ENCODE measurements at regions not wholly inside any gene's neighbourhood (a gene's known extent, or its start where the extent isn't known, plus 50 kb on each side); places are given as distances from the start of the nearest gene placed in this dataset.
A peak's percentile ranks its signal among the peaks of the same experiment; 100 is the strongest.
"Not testable (repeated sequence)": the region's sequence is repeated elsewhere in the genome, so short reads cannot be mapped to it uniquely, and the experiment has no call there.

- no peak for DNase-seq (ENCODE audit: low read depth)
- TF ChIP-seq CTCF (IDR thresholded peaks at IDR 0.05; ENCODE audit: insufficient read depth, low read depth, low read length, missing control alignments), result no peak
- no peak overlapping the region for H3K4me3 ChIP-seq (ENCODE audit: low read length)
These were observed 248.5 kb upstream of the PLPP4 start for GRCh38 chr10:120208488-120208887.

GRCh38 chr10:120209124-120209762, 247.8 kb upstream of the PLPP4 start:
- TF ChIP-seq CTCF (IDR thresholded peaks at IDR 0.05; ENCODE audit: insufficient read depth, low read depth, low read length, missing control alignments), result no peak
- no peak overlapping the region for H3K4me3 ChIP-seq (ENCODE audit: low read length)
- DNase-seq (ENCODE audit: low read depth), result no peak

- no peak overlapping the region for H3K4me3 ChIP-seq (ENCODE audit: low read length)
- no peak for DNase-seq (ENCODE audit: low read depth)
- no peak for TF ChIP-seq CTCF (IDR thresholded peaks at IDR 0.05; ENCODE audit: insufficient read depth, low read depth, low read length, missing control alignments)
These were observed 244.8 kb upstream of the PLPP4 start for GRCh38 chr10:120212275-120212674.

GRCh38 chr10:120213283-120213682, 243.7 kb upstream of the PLPP4 start:
- not testable (repeated sequence) for DNase-seq (ENCODE audit: low read depth); H3K4me3 ChIP-seq (ENCODE audit: low read length)

- no peak for DNase-seq (ENCODE audit: low read depth)
- no peak for TF ChIP-seq CTCF (IDR thresholded peaks at IDR 0.05; ENCODE audit: insufficient read depth, low read depth, low read length, missing control alignments)
- H3K4me3 ChIP-seq (ENCODE audit: low read length), result no peak overlapping the region
These were observed 239.3 kb upstream of the PLPP4 start for GRCh38 chr10:120217736-120218135.

GRCh38 chr10:120221873-120222485, 235.0 kb upstream of the PLPP4 start:
- TF ChIP-seq CTCF (IDR thresholded peaks at IDR 0.05; ENCODE audit: insufficient read depth, low read depth, low read length, missing control alignments), result peak; percentile 65
- H3K4me3 ChIP-seq (ENCODE audit: low read length), result no peak overlapping the region
- peak; percentile 69 for DNase-seq (ENCODE audit: low read depth)

GRCh38 chr10:120229641-120230040, 227.4 kb upstream of the PLPP4 start:
- DNase-seq (ENCODE audit: low read depth), result no peak
- no peak overlapping the region for H3K4me3 ChIP-seq (ENCODE audit: low read length)
- TF ChIP-seq CTCF (IDR thresholded peaks at IDR 0.05; ENCODE audit: insufficient read depth, low read depth, low read length, missing control alignments), result no peak

- H3K4me3 ChIP-seq (ENCODE audit: low read length); DNase-seq (ENCODE audit: low read depth): not testable (repeated sequence)
These were observed 217.3 kb upstream of the PLPP4 start for GRCh38 chr10:120239695-120240094.

Measured in epithelial cell of esophagus (primary cell).